Ishikawa (cell line): ENCODE measurements at regions not wholly inside any gene's neighbourhood (a gene's known extent, or its start where the extent isn't known, plus 50 kb on each side); places are given as distances from the start of the nearest gene placed in this dataset.
A peak's percentile ranks its signal among the peaks of the same experiment; 100 is the strongest.

Experiments
- CEBPB ChIP-seq: IDR thresholded peaks from 2 replicates; pipeline ENCODE4 v1.6.1; 2012
- CREB1 ChIP-seq: IDR thresholded peaks from 2 replicates; pipeline ENCODE4 v1.6.1; 2012; ENCODE audit warnings: low read depth
- EGR1 ChIP-seq: IDR thresholded peaks from 2 replicates; pipeline ENCODE4 v1.6.1; 2012
- EP300 ChIP-seq: IDR thresholded peaks from 2 replicates; pipeline ENCODE4 v1.6.1; 2012; ENCODE audit warnings: borderline replicate concordance
- FOXM1 ChIP-seq: IDR thresholded peaks from 2 replicates; pipeline ENCODE4 v1.6.1; 2012; ENCODE audit warnings: low read depth, borderline replicate concordance
- MAX ChIP-seq: IDR thresholded peaks from 2 replicates; pipeline ENCODE4 v1.6.1; 2012
- NFIC ChIP-seq: IDR thresholded peaks from 2 replicates; pipeline ENCODE4 v1.6.1; 2012
- RAD21 ChIP-seq: IDR thresholded peaks from 2 replicates; pipeline ENCODE4 v1.6.1; 2012; ENCODE audit warnings: low read depth
- REST ChIP-seq: IDR thresholded peaks from 2 replicates; pipeline ENCODE4 v1.6.1; 2012; ENCODE audit warnings: low read depth, mild to moderate bottlenecking
- TAF1 ChIP-seq: IDR thresholded peaks from 2 replicates; pipeline ENCODE4 v1.6.1; 2012; ENCODE audit warnings: low read depth, mild to moderate bottlenecking
- TCF12 ChIP-seq: IDR thresholded peaks from 2 replicates; pipeline ENCODE4 v1.6.1; 2012; ENCODE audit warnings: low read depth
- TEAD4 ChIP-seq: IDR thresholded peaks from 2 replicates; pipeline ENCODE4 v1.6.1; 2012
- USF1 ChIP-seq: IDR thresholded peaks from 2 replicates; pipeline ENCODE4 v1.6.1; 2012
- YY1 ChIP-seq: IDR thresholded peaks from 2 replicates; pipeline ENCODE4 v1.6.1; 2012; ENCODE audit warnings: low read depth

- peak; percentile 85 for TF ChIP-seq RAD21
- no peak for TF ChIP-seq REST
- TF ChIP-seq EP300 = no peak
- no peak for TF ChIP-seq YY1
- TF ChIP-seq TEAD4 = no peak
- no peak for TF ChIP-seq USF1
- TF ChIP-seq MAX = no peak
- no peak for TF ChIP-seq TAF1
- TF ChIP-seq CEBPB = no peak
- no peak for TF ChIP-seq EGR1
- TF ChIP-seq FOXM1 = 0 out of 2 replicates have a peak, but pooled peaks have one; percentile 21
- no peak for TF ChIP-seq TCF12
- no peak for TF ChIP-seq CREB1
- no peak for TF ChIP-seq NFIC
Observed at GRCh38 chr12:44930972-44931600, 55.0 kb upstream of the NELL2 start.
